Testis (tissue), 2 donors: ENCODE measurements at regions not wholly inside any gene's neighbourhood (a gene's known extent, or its start where the extent isn't known, plus 50 kb on each side); places are given as distances from the start of the nearest gene placed in this dataset.

Source experiments
- CTCF ChIP-seq, 3 experiments: fragments of 450-650 bp in 2 of 3; fragments of 200-600 bp in 1 of 3; sonication (generic) in 1 of 3; IDR thresholded peaks; one replicate each; pipeline ENCODE4 v1.5.1; 2016 to 2019; ENCODE audit warnings: antibody characterized with exemption in 3 of 3, mild to moderate bottlenecking in 2 of 3, moderate library complexity in 1 of 3
- POLR2A ChIP-seq: fragments of 450-650 bp; IDR thresholded peaks from one replicate; pipeline ENCODE4 v1.6.1; 2017; ENCODE audit warnings: antibody characterized with exemption, mild to moderate bottlenecking, moderate library complexity

- TF ChIP-seq CTCF (IDR thresholded peaks at IDR 0.05): no peak
- TF ChIP-seq POLR2A: no peak
These were observed 134.6 kb upstream of the TWIST2 start for GRCh38 chr2:238713198-238713826.
